Inflammatory macrophage treated with lipopolysaccharide for 4 hours (primary cell): ENCODE measurements at regions not wholly inside any gene's neighbourhood (a gene's known extent, or its start where the extent isn't known, plus 50 kb on each side); places are given as distances from the start of the nearest gene placed in this dataset.

Source experiments
- DNase-seq: peaks from one replicate; pipeline ENCODE4 v3.0.0-alpha.2; 2020

DNA sequence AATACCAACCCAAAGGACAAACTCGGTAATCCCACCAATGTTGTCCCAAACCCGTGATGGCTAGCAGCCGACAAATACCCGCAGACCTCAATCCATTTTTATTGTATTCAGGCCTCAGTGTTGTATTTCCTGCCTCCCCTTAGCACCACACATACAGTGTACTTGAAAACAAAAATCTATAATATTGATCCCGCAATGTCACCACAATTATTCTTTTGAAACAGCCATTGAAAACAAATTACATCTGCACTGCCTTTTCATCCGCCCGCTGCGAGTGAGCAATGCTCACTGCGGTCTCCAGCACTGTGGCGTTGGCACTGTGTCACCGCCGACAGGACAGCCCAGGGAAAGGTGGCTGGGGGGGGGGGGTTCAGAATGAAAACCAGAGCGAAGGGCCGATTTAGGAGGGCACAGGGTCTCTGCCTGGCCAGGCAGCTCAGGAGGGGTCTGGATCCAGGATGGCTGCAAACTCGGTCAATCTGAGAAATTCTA lies 385.8 kb upstream of the ZNF507 start:
- no peak for DNase-seq

DNA sequence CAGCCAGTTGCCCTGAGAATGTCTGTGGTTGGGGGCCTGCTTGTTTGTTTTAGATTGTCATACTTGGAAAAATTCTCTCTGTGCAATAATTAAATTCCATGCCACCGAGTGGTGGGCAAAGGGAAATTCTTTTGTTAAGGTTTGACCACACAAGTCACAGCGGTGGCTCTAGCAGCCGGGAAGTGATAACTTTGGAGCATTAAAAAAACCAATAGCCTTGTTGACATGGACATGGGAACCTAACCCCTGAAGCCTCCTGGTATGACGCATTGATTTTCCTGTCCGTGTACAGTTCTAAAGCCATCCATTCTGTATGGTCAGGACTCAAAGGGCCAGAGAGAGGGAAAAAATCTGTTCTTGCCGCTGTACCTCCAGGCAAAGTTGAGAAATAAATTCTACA lies 384.9 kb upstream of the ZNF507 start:
- DNase-seq: no peak

DNA sequence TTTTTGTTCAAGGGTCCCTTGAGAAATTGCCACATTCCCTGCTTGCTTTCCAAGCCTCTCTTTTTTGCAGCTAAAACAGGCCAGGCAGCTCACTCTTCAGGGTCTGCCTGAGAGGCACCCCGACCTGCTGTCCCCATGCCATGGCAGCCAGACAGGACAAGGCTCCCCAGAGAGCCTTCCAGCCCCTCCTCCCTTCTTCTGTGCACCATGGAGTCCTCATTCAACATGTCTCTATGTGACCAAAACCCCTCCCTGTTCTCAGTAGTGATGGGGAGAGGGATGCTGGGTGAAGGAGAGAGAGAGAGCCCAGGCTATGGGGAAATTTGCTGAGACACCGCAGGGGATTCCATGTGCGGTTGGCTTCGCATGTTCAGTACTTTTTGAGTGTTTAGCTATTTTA lies 384.2 kb upstream of the ZNF507 start:
- DNase-seq: no peak

DNA sequence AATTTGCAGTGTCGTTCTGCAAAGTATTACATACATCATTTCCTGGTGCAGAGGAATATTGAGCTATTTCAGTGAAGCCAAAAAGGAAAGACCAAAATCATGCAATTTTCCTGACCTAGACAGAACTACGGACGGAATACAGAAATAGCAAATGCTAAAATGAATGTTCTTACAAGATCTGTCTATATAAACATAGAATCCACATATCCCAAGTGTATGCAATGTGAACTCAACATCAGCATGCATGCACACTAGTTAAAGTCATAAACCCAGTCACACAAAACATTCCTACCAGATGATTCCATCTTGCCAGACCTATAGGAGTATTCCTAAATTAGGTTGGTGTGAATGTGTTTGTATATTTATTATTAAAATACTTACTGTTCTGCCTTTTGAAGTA lies 383.7 kb upstream of the ZNF507 start:
- DNase-seq: no peak

GRCh38 chr19:31962561-31962996 lies 382.8 kb upstream of the ZNF507 start:
- no peak for DNase-seq

DNA sequence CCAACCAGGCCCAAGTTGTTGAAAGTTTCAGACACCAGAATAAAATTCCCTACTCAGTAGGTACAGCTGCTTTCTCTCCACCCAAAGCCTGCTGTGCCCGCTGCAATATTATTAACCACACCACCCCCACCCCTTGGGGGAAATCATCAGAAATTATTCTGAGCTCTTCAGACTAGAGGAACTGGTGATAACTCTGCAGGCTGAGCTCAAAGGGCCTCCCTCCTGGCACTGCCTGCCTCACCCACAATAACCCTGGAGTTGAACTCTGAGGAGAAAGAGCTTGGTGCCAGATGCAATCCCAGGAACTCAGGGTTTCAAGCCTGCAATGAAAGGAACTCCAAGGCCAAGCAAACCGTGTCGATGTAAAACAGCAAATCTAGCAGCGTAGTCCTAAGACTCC lies 381.7 kb upstream of the ZNF507 start:
- DNase-seq: no peak

GRCh38 chr19:31969016-31969415 lies 376.4 kb upstream of the ZNF507 start:
- no peak for DNase-seq

GRCh38 chr19:31970027-31970461 lies 375.4 kb upstream of the ZNF507 start:
- DNase-seq: no peak

- no peak for DNase-seq
Observed at GRCh38 chr19:31974290-31974689, 371.1 kb upstream of the ZNF507 start.

DNA sequence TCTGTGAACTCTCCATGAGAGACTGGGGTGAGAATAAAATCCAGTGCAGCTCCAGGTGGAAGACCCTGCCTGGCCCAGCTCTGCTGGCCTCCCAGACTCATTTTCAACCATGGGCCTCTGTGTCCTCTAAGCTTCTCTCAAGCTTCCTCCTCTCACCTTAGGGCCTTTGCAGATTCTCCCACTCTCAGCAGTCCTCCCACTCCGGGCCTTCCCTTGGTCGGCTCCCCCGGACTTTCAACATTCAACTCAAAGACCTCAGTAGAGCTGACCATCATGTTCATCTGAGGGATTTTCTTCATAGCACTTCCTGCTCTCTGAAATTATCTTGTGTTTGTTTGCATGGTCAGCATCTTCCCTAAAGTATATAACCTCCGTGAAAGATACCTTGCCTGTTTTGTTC lies 370.5 kb upstream of the ZNF507 start:
- no peak for DNase-seq

GRCh38 chr19:31975461-31975860 lies 369.9 kb upstream of the ZNF507 start:
- DNase-seq: no peak

GRCh38 chr19:31976775-31977536 lies 368.5 kb upstream of the ZNF507 start:
- DNase-seq: no peak

DNA sequence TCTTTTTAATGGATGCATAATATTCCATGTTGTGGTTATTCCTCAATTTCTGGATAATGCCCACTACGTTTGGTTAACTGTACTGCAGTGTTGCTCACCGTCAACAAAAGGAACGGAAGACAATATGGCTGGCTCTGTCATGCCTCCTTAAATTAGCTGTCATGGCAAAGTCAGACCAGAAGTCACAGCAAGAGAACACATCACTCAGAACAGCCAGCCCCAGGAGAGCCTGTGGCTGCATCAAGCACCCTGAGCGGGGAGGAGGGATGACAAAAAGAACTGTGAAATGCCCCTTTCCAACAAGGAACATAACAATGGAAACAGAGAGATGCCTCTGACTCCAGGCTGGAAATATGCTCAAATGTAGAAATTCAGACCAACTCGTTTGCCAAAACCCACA lies 366.0 kb upstream of the ZNF507 start:
- DNase-seq: no peak

GRCh38 chr19:31979949-31980670 lies 365.3 kb upstream of the ZNF507 start:
- DNase-seq: no peak

DNA sequence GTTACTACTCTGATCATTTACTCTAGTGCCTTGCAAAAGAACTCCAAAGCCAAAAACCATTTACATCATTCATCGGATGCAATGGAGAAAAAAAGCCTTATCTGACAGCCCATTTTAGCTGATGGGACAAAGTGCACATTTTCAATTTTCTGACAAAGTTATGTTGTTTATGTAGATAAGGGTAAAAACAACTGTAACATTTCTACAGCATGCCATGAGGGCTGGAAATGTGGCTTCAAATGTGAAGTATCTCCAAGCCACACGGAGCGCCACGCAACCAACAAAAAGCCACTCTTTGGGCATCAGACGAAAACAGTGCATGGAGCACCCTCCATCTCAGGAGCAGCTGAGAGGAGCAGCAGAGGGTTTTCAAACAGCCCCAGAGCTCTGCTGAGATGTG lies 364.6 kb upstream of the ZNF507 start:
- no peak for DNase-seq

DNA sequence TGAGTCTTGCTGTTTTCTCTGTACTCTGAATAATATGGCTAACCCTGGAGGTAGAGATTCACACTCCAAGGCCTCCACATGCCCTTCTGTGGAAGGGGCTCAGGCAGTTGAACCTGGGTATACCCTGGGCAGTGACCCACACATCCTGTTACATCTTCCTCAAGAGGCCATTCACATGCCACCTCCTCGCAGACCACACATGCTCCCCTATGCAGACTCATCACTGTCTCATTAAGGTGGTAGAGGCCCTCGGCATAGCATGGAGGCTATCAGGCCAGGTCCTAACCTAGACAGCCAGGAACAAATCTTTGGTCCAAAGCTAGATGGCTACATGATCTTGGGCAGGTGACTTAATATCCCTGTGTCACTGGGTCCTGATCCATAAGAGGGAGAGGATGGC lies 363.9 kb upstream of the ZNF507 start:
- DNase-seq: no peak

GRCh38 chr19:31983647-31984046 lies 361.8 kb upstream of the ZNF507 start:
- no peak for DNase-seq

DNA sequence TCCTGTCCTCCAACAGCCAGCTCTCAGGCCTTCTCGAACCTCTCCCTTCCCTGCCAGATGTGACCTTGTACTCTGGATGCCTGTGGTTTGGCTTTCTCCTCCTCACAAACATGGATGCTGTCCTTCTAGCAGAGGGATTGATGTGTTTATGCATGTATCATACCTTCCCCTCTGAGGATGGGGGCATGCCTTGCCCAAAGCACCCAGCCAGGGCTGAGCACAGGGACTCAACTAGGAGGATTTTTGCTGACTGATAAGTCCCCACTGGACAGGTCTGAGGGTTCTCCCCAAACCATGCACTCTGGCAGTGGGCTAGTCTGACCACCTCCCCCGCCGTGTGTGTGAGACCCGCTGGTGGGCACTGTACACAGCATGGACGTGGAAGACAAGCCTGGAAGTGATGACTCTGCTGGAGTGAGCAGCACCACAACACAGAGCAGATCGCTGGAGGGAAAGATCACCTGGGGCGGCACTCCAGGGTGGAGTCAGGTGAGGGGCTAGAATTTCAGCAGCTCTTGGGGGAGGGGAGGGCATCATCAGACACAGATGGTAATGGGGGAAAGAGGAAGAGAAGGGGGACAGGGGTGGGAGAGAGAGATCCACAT lies 360.3 kb upstream of the ZNF507 start:
- DNase-seq: no peak

DNA sequence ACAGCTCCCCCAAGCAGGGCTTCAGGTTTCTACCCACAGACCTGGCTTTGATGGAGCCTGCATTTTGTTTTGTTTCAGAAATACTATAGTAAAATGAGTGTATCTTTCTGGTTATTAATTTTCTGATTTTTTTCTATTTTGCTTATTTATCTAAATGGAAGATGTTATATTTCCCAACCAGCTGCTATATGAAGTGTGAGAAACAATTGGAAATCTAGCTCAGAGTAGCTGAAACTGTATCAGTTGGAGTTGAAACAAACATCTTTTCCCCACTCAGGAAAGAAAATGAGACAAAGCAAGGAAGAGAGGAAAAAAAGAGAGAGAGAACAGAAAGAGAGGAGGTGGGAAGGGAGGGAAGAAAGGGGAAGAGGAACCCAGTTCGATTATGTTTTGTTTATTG lies 358.5 kb upstream of the ZNF507 start:
- no peak for DNase-seq

- no peak for DNase-seq
Observed at GRCh38 chr19:31988256-31988655, 357.2 kb upstream of the ZNF507 start.

GRCh38 chr19:31991984-31992655 lies 353.3 kb upstream of the ZNF507 start:
- no peak for DNase-seq

- DNase-seq: no peak
Observed at GRCh38 chr19:31992750-31993149, 352.7 kb upstream of the ZNF507 start.

DNA sequence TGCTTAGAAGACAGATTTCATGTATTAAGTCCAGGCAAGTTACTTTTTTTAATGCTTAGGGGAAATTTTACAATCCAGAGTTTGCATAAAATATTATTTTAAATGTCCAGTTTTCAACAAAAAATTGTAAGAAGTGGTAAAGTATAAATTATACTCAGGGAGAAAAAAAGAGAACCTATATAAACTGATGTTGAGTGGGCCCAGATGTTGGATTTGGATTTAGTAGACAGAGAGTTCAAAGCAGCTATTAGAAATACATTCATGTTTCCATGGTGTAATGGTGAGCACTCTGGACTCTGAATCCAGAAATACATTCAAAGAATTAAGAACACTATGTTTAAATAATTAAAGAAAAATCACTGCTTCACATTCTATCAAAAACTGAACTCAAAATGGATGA lies 349.9 kb upstream of the ZNF507 start:
- no peak for DNase-seq
